Kidney epithelial cell (primary cell): ENCODE measurements at regions not wholly inside any gene's neighbourhood (a gene's known extent, or its start where the extent isn't known, plus 50 kb on each side); places are given as distances from the start of the nearest gene placed in this dataset.
A peak's percentile ranks its signal among the peaks of the same experiment; 100 is the strongest.

Source experiments
- DNase-seq: peaks from one replicate; pipeline ENCODE4 v3.0.0-alpha.2; 2010; ENCODE audit warnings: low read depth
- H3K27me3 ChIP-seq: 2 replicates; pipeline ENCODE4 v1.6.0; 2011; ENCODE audit warnings: low read length; ENCODE audit not compliant: control insufficient read depth, insufficient read depth
- H3K36me3 ChIP-seq: 2 replicates; pipeline ENCODE4 v1.5.1; 2011; ENCODE audit warnings: low read length; ENCODE audit not compliant: control insufficient read depth, insufficient read depth
- H3K4me3 ChIP-seq: 2 replicates; pipeline ENCODE4 v1.5.1; 2011; ENCODE audit warnings: low read depth, mild to moderate bottlenecking, control low read depth, low read length
- TF ChIP-seq, protein P1 (sequence below): IDR thresholded peaks from 2 replicates; pipeline ENCODE4 v1.5.1; 2011; ENCODE audit warnings: mild to moderate bottlenecking, moderate library complexity, low read length, control low read depth, inconsistent platforms; ENCODE audit not compliant: insufficient read depth, poor library complexity, severe bottlenecking

DNA sequence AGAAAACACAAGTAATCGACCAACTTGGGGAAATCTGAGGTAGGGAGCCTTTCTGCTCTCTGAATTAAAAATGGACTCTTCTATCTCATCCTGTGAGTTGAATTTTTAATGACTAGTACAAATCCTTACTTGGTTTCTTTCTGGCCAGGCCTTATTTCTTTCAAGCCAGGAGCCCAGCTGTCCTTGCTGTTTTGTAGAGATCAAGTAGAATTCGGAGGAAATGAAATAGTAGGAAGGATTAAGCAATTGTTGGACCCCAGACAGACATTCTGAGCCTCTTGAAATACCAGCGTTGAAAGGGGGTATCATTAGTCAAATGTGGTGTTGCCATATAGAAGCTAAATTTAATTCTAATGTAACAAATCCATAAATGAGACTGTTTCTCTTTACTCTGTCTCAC, 53.7 kb upstream of the SMIM15 start:
- no peaks in the 10 kb centered on the region for H3K36me3 ChIP-seq
- TF ChIP-seq, protein P1, sequence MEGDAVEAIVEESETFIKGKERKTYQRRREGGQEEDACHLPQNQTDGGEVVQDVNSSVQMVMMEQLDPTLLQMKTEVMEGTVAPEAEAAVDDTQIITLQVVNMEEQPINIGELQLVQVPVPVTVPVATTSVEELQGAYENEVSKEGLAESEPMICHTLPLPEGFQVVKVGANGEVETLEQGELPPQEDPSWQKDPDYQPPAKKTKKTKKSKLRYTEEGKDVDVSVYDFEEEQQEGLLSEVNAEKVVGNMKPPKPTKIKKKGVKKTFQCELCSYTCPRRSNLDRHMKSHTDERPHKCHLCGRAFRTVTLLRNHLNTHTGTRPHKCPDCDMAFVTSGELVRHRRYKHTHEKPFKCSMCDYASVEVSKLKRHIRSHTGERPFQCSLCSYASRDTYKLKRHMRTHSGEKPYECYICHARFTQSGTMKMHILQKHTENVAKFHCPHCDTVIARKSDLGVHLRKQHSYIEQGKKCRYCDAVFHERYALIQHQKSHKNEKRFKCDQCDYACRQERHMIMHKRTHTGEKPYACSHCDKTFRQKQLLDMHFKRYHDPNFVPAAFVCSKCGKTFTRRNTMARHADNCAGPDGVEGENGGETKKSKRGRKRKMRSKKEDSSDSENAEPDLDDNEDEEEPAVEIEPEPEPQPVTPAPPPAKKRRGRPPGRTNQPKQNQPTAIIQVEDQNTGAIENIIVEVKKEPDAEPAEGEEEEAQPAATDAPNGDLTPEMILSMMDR, result no peak
- no peak overlapping the region for H3K4me3 ChIP-seq
- no peaks in the 10 kb centered on the region for H3K27me3 ChIP-seq
- DNase-seq, result no peak

DNA sequence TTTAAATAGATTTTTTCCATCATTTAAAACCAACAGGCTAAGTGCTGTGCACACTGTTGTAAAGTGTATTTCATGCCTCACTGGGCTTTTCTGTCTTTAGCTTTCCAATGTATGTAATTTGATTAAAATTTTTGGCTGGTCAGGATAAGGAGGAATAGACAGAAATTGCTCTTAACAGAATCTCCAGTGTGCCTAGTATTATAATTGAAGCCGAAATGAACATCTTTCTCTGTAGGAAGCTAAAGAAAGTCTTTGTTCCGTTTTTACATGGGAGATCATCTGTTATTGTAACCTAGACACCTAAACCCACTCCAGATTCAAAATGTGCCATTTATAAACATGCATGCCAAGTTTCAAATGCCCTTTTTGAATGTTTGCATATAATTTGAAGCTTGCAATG, 54.5 kb upstream of the SMIM15 start:
- Histone ChIP-seq H3K36me3 (no peaks in the 10 kb centered on the region), H3K27me3 (no peaks in the 10 kb centered on the region), H3K4me3 (no peak overlapping the region)
- DNase-seq, result no peak
- TF ChIP-seq, protein P1, result no peak

DNA sequence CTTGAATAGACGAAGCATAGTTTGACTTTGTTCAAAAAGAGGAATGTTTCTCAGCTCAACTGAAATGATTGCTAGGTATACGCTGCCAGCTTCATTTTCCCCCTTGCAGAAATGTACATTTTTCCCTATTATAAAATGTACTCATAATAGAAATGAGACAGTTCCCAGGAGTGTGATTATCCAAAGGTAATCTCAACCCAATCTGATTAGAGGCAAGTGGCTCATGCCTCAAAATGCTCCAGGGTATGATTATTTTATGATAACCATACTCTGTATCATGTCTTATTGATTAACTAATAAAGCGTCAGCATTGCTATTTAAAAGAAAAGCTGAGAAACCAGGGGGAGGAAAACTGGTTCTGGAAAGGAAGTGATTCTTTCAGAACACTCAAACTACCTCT, 54.9 kb upstream of the SMIM15 start:
- Histone ChIP-seq H3K27me3 (no peaks in the 10 kb centered on the region), H3K4me3 (no peak overlapping the region), H3K36me3 (no peaks in the 10 kb centered on the region)
- DNase-seq, result no peak
- TF ChIP-seq, protein P1, result no peak

DNA sequence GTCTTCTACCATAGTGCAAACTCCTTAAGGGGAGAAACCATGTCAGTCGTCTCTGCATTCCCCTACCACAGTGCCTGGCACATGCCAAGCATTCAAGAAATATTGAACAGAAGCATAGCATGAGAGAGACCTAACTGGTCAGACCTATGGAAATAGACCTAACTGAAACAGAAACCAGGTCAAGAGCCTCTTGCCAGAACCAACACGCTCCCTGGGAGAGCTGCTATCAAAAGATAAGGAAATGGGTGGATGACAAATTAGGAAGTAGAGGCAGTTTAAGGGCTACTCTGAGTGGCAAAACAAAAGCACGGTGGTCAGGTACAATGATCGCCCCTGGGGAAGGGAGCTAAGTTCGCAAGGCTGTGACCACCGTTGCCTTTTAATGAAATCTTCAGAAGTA, 66.0 kb upstream of the SMIM15 start:
- no peak for DNase-seq
- no peak overlapping the region for H3K4me3 ChIP-seq
- TF ChIP-seq, protein P1, result no peak

DNA sequence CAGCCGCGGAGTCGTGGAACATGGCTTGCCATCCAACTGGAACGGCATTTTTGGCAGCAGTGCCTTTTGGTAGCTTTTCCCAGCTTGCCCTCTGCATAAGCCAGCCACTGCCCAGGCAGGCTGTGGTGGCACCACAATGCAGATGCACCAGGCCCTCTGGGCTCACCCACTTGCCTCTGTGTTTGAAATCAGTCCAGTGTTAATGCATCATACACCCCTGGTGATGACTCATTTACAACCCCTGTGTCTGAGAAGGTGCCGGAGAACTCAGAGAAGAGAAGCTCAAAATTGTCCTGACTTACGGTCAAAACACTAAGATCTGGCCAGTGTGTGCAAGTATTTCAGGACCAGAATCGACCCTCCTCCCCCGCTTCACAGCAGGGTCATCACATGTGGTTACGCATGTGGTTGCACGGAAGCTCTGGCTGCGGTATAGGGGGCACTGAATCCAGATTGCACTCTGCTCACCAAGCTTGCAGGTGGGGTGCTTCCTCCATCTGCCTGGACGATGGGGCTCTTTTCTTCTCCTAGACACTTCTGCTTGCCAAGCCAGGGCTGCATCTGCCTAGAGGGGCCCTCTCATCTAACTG, 66.5 kb upstream of the SMIM15 start:
- no peaks in the 10 kb centered on the region for H3K27me3 ChIP-seq
- DNase-seq, result peak; percentile 19

More for the DNA sequence above, 66.0 kb upstream of the SMIM15 start:
- no peaks in the 10 kb centered on the region for H3K36me3 ChIP-seq
- H3K27me3 ChIP-seq, result no peaks in the 10 kb centered on the region

More for the DNA sequence above, 66.5 kb upstream of the SMIM15 start:
- Histone ChIP-seq H3K36me3 (no peaks in the 10 kb centered on the region), H3K4me3 (no peak overlapping the region)
- TF ChIP-seq, protein P1, result no peak
